LHCN-M2 (cell line): ENCODE measurements at regions not wholly inside any gene's neighbourhood (a gene's known extent, or its start where the extent isn't known, plus 50 kb on each side); places are given as distances from the start of the nearest gene placed in this dataset.
"Not testable (repeated sequence)": the region's sequence is repeated elsewhere in the genome, so short reads cannot be mapped to it uniquely, and the experiment has no call there.

Experiments used
- DNase-seq: peaks from one replicate; pipeline ENCODE4 v3.0.0-alpha.2; 2012; ENCODE audit warnings: low read depth

DNA sequence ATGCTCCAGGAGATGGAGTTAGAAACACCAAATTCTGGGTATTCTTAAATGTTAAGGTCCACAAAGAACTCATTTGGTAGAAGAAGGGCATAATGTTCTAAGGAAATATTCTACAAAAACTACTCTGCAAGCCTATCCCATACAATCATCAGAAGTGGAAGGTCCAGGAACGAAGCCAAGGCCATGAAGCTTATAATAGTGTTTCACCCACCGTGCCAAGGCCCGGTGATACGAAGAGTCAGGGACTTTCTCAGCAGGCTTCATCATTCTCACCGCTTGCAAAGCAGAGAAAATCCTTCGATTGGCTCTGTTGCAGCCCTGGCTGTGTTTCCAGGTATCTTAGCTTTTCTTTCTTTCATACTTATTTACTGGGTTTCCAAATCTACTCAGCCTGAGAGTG lies 351.9 kb upstream of the CELF2 start:
- DNase-seq: no peak

DNA sequence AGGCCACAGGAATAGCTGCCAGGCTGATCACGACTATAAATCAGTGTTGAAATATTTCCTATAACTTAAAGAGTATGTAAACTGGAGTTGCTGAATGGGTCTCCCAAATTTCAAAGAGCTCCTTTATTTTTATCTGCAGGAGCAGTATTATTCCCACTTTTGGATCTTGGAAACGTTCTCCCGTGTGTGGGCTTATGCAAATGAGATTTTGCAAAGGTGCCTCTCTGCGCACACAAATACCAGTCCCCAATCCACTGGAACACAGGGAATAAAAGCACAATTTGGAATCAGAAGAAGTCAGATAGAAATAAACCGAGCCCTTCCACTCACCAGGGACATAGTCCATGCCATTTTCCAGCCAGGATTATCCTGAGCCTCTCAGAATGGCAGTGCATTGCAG lies 350.2 kb upstream of the CELF2 start:
- DNase-seq: no peak

DNA sequence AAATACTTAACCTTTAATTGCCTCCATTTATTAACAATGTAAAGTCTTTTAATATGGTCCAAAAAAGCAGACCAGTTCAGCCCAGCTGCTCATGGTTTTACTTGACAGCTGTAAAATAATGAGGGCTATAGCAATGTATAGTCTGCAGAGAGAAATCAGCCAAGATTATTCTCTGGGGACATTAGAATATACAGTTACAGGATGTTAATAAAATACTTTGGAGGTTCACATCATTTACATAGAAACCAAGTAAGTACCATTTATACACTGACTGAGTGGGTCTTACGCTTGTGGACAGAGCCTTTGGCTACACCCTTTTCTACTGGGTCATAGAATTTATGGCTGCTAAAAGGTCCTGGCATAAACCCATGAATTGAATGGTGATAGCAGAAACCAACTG lies 340.7 kb upstream of the CELF2 start:
- no peak for DNase-seq

DNA sequence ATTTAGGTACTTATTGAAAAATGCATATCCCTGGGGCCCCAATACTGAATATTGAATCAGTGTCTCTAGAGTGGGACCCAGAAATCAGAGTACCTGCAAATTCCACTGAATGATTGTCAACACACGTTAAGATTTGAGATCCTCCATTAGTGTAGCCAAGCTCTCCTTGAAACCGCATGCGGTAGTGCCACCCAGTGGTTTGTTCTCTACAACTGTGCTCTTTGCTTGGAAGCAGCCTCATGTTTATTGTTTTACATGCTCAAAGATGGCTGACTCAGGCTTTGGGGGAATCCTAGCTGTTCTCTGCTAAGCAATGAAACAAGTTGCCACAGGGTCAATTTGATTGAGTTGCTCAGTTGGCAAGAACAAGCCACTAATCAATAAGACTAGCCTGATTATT lies 340.2 kb upstream of the CELF2 start:
- DNase-seq: peak; percentile 78

DNA sequence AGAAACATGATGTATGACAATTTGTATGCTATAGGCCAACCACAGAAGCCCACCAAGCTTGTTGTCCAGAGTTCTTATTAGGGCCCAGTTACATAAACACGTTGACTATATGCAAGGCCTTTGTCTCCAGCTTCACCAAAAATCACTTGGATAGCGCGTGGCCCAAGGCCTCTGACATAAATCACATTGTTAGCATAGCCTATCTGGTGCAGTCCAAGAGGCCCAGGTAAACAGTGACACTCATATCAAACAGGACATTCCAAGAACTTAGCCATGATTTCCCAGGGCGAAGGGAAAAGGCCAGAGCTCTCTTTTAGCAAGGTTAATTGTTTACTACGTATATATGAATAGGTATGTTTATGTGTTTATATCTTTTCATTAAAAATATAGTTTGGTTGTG lies 337.2 kb upstream of the CELF2 start:
- no peak for DNase-seq

DNA sequence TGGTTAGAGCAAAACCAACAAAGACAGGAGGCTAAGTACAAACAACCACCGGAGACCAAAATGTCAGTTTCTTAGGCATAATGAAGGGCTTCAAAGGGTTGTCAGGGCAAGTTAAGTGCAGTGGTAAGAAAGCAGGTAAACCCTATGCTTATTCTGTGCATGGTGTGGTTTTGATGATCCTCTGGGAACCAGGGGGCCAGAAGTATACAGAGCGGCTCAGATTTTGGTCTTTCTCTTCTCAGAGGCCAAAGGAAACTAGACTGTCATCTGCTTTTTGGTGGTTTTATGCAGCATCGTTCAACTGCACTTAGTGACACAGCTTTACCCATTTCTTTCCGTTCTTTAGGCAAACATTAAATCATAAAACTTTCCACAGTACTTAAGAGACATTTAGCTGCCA lies 332.7 kb upstream of the CELF2 start:
- no peak for DNase-seq

DNA sequence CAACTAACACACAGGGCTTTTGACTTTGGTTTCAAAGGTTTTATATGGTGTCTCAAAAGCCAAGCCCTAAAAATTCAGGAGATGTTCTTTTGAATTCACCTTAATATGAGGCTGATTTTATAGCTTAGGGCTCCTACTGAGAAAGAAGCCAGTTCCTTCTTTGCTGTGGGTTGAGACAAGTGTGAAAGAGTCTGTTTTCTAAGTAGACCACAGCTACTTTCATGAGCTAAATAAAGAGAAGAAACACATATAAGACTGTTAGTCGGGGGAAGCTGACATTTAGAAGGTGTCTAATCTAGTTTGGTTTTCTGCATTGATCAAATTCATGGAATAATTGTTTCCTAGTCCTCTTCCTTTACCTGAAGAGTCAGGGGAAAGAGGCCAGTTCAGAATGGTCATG lies 332.1 kb upstream of the CELF2 start:
- DNase-seq: no peak

DNA sequence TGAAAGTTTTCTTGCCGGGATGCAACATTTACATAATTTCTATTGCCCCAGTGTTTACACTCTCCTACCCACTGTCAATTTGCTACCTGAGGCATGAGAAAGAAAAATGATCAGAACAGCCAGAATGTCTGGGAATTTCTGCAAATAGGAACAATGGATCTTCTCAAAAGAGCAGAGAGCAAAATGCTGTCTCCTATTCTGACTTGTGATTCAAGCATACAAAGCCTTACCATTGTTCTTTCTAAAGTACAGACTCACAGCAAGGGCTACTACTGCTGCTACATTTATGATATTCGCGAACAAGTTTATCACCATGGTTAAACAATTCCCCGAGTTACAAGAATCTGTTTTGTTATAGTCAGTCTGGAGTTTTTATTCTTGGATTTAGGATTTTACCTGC lies 329.9 kb upstream of the CELF2 start:
- DNase-seq: no peak

DNA sequence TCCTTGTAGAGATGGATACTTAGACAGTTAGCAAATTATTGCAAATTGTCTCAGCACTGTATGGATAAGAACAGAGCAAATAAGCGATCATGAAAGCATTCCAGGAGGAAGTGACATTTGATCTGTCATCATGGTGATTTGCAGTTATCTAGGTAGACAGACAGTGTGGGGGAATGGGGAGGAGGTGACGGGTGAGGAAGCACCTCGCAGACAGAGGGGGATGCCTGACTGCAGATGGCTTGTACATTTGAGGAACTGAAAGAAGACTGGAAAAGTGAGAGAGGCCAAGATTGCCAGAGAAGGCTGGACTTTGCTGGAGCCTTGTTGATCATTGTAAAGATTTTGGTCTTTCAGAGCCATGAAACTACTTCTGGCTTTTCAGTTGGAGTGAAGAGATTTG lies 318.2 kb upstream of the CELF2 start:
- DNase-seq: no peak

DNA sequence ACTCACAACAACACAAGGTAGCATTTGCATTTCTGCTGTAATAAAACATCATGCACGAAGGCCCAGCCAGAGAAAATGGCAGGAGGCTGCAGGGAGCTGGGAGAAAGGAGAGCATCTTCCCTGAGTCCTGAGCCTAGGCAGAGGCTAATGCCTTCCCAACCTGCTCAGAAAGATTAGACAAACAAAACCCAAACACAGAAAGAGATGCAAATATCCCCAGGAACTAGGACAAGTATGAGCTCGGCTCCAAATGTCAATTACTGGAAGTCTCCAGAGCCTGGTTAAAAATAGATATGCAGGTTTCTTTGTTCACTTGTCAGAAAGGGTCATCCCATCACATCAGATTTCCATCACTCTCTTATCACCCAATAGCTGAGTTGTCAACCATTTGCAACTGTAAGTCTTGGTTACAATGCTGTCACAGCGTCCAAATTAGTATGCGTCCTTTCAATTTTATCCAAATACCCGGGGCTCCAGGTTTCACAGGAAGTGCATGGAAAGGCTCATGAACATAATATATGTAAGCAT lies 316.5 kb upstream of the CELF2 start:
- DNase-seq: no peak

DNA sequence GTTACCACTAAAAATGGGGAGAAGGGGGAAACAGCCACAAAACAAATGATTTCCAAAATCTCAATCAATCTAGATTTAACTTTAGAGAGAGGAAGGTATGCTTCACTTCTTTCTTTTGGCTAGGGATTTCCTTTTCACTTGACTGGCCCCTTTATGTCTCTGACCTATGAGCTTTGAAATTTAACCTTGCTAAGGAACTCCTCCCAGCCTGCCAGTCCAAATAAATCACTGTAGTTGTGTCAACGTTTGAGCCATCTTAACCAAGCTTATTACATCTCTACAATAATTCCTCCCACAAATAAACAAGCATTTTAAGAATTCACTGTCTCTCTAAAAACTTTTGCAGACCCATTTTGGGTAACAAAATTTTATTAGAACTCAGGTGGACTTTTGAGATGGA lies 315.5 kb upstream of the CELF2 start:
- DNase-seq: no peak

DNA sequence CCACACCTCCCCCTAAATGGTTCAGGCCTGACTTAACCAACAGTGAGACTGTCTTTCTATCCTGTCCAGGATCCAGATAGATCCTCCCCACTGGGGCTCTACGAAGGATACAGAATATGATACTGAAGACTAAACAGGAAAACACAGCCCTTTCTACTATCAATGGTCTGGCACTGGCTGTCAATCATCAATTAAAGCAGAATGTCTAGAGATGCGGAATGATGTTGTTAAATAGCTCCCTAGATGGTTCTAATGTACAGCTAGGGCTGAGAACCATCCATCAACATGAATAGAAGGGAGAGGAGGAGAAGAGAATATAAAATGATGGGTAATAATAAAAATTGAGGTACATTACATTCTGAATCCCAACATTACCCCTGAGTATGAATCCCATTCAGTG lies 314.3 kb upstream of the CELF2 start:
- DNase-seq: no peak

DNA sequence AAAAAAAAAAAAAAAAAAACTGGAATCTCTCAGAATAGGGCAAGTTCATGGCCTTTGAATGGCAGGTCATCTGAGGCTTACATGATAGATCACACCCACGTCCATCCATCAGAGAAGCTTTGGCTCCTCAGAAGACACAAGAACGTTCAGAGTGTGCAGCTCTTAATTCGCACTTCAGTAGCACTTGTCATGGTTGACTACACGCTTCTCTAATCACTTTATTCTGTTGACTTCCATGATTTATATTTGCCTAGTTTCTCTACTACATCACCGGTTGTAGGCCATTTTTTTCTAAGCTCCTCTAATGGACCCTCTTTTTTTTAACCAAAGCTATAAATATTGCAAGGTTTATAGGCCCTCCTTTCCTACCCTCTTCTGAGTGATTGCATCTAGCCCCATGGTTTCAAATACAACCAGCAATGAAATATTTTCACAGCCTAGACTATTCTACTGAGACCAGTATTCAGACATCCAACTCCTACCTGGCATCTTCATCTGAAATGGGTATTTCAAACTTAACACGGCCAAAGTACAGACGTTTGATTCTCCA lies 305.4 kb upstream of the CELF2 start:
- DNase-seq: no peak

DNA sequence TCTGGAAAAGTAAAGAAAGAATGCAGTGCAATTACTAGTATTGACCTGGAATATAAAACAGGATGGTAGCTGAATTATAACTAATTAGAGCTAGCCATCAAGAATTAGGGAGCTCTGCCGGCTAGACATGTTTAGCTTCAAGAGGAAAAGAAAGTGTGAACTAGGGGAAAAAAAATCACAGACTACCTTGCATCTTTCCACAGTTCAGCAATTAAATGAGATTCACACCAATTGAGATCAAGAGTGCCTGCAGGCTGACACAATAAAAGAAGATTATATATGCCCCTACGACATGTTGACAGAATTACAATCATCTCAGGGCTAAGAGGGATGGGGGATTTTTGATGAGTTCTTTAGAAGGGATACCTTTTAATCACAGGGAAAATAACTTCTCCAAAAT lies 303.3 kb upstream of the CELF2 start:
- DNase-seq: no peak

DNA sequence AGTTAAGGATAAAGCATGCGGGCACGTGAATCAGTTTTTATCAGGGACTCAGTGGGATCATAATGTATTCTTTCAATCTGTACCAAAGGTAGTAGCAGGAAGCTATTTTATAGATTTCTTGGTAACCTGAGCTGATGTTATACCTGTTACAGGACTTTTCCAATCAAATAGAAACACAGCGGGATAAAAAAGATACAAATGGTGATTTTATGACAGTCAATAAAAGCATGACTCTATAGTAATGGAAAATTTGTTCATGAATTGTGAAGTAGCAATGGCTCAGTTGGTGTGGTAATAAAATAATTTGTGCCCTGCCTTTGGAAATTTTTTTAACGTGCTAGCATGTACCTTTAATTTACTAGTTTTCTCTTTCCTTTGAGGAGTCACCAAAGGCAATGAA lies 300.7 kb upstream of the CELF2 start:
- no peak for DNase-seq

DNA sequence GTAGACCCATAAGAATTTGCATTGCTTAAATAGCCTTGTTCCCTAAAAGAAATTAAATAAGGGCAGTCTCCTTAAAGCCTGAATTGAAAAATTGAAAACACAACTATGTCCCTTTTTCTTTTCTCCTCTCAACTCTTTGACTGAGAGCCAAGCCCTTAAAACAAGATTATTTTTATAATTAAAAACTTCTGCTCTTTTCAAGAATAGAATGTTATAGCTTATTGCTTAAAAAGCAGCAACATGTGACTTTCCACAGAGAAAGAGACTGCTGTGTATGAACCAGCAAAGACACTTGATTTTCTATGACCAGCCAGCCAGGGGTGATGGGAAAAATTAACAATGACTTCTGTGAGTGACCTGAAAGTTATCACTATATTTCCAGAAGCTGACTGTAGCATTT lies 295.2 kb upstream of the CELF2 start:
- no peak for DNase-seq

DNA sequence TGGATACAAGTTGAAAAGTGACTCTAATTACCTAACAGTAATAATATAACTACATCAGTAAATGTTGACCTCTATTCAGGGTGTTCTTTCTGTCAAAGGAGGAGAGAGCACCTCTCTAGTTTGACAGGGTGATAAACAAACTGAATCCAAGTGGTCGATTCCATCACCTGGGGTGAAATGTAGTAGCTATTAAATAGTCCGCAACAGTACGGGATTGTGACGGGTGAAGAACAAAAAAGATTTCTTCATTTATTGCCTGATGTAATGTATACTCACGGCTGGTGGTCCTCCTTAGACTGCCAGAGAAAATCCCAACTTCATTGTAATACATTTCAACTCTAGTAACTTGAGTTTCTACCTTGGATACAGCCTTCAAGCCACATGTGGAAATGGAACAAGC lies 292.5 kb upstream of the CELF2 start:
- no peak for DNase-seq

DNA sequence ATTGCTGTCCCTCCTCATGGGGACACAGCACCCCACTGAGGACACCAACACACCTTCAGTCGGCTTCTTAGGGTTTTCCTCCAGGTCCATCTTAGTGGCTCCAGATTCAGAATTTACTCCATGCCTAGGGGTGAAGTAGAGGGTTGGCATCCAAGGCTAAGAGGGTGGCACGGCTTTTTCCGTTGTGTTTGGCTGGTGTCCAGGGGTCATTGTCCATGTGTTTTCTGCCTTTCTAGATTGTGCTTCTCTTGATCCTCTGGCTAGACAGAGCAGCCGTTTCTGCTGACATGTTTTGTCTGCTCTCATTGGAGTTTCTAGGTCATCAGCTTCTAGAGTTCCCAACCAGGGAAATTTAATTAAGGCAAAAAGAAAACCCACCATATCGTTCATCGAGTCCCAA lies 291.6 kb upstream of the CELF2 start:
- peak; percentile 5 for DNase-seq

DNA sequence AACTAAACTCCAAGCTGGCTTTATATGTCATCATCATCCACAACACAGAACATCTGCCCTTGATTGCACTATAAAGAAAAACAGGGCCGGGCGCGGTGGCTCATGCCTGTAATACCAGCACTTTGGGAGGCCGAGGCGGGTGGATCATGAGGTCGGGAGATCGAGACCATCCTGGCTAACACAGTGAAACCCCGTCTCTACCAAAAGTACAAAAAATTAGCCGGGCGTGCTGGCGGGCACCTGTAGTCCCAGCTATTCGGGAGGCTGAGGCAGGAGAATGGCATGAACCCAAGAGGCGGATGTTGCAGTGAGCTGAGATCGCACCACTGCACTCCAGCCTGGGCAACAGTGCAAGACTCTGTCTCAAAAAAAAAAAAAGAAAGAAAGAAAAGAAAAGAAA lies 290.3 kb upstream of the CELF2 start:
- DNase-seq: not testable (repeated sequence)

DNA sequence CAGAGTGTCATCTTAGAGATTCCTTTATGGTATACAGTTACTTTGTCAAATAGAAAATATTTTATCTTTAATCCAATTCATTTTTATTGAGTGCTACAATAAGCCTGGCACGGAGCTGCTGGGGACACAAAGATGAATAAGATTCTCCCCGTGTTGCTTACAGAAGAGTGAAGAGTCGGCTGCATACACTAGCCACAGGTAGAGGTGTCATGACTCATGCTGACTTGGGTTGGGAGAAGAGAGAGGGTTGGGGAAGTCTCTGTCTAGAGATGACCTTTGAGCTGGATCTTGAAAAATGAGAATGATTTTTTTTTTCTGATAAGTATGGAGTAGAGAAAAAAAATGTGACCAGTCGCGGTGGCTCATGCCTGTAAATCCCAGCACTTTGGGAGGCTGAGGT lies 289.9 kb upstream of the CELF2 start:
- DNase-seq: no peak

DNA sequence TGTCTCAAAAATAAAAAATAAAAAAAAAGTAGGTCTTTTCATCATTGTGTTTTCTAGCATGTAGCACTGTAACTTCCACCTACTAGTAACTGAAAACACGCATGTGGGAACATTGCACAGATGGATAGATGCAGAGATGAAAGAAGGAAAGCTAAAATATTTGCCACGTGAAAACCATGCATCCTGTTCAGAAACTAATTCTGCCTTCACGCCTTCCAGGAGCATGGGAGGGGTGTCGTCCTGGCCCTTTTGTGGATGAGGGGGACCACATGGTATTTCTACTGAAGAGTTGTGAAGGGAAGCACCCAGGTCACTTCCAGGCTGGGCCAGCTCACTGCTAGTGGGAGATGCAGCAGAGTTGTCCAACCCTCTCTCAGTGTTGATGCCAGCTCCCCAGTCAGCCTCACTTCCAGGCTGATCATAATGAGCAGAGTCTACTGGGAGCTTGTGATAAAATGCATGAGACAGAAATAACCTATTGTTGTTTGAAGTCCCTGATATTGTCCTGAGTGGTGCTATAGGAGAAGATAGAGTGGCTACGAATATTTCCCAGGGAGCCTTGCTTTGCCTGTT lies 287.1 kb upstream of the CELF2 start:
- DNase-seq: no peak

DNA sequence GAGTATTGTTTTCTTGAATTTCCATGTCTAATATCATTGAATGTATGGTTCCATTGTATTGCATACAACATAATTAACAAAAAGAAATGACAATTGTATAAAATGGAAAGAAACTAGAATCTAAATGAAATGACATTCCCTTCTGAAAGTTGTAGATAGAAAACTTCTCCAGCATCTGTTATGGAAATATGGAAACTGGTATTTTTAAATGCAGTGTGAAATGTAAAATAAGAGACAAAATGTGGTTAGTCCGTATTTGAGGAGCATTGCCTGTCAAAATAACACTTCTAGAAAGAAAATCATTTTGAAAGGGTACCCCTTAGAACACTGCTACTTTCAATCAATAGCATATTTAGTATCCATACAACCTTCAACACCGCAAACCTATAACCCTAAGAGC lies 286.3 kb upstream of the CELF2 start:
- DNase-seq: no peak

DNA sequence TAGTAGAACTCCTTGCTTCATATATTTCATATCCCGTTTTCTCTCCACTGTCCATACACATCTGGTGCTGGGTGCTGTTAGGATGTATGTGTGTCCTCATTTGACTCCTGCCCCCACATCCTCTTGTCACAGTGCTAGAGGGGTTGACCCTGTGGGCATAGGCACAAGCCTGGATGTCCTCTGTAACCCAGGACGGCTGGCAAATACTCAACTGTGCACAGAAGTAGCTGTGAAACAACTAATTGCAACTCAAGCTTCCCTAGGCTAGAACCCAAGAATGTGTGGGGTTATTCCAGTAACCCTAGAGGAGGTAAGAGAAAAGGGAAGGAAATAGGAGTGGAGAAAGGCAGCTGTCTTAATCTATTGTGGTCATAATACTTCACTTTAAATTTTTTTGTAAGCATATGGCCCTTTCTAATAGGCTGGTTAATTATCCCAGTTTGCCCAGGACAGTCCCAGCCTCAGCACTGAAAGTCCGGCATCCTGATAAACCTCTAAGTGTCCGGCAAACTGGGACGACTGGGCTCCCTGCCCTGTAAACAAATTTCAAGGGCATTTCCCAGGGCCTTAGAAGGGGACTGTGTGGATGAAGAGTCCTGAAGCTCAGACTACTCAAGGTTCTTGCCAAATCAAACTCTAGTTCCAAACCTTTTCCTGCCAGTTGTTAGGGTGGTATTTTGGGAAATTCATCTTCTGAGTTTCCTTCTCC lies 283.2 kb upstream of the CELF2 start:
- peak; percentile 5 for DNase-seq
